ENCODE measurements at regions not wholly inside any gene's neighbourhood (a gene's known extent, or its start where the extent isn't known, plus 50 kb on each side); places are given as distances from the start of the nearest gene placed in this dataset.

- TF ChIP-seq EZH2 (IDR thresholded peaks at IDR 0.05; ENCODE audit: low read length, missing control alignments) (no peak), CTCF (conservative IDR thresholded peaks at IDR 0.05 in 1 of 2, IDR thresholded peaks at IDR 0.05 in 1 of 2; ENCODE audit: low read depth in 1 of 2, low read length in 2 of 2) (no peak)
These were observed 149.2 kb upstream of the TEX13C start for GRCh38 chrX:125170459-125170858.

Data from fibroblast of lung (primary cell).